Spinal cord (tissue), 9 donors: ENCODE measurements at regions not wholly inside any gene's neighbourhood (a gene's known extent, or its start where the extent isn't known, plus 50 kb on each side); places are given as distances from the start of the nearest gene placed in this dataset.

Experiments used
- DNase-seq, 6 donors: peaks; one replicate each; pipeline versions ENCODE4 v3.0.0 to v3.0.0-alpha.2; 2013 to 2015; ENCODE audit warnings: low spot score in 6 of 6, low read depth in 4 of 6
- H3K27ac ChIP-seq: one replicate; pipeline ENCODE4 v1.5.1; 2013; ENCODE audit warnings: low read depth, low read length, control low read depth
- H3K27me3 ChIP-seq: one replicate; pipeline ENCODE4 v1.6.1; 2013; ENCODE audit warnings: low read length; ENCODE audit not compliant: control insufficient read depth, insufficient read depth
- H3K36me3 ChIP-seq: one replicate; pipeline ENCODE4 v1.6.1; 2013; ENCODE audit warnings: low read length; ENCODE audit not compliant: control insufficient read depth, insufficient read depth
- H3K4me1 ChIP-seq: one replicate; pipeline ENCODE4 v1.6.1; 2013; ENCODE audit warnings: low read length; ENCODE audit not compliant: control insufficient read depth, insufficient read depth
- H3K4me3 ChIP-seq: one replicate; pipeline ENCODE4 v1.5.1; 2013; ENCODE audit warnings: low read depth, low read length, control low read depth
- H3K9me3 ChIP-seq: one replicate; pipeline ENCODE4 v1.6.1; 2013; ENCODE audit warnings: low read length; ENCODE audit not compliant: control insufficient read depth, insufficient read depth
- WGBS: methylation state at CpG from one replicate; pipeline ENCODE4 v1.1.5; 2013; ENCODE audit warnings: missing lambda C conversion rate; ENCODE audit not compliant: insufficient coverage; 5-methylcytosine and 5-hydroxymethylcytosine counted together
- donor health status: healthy.

DNA sequence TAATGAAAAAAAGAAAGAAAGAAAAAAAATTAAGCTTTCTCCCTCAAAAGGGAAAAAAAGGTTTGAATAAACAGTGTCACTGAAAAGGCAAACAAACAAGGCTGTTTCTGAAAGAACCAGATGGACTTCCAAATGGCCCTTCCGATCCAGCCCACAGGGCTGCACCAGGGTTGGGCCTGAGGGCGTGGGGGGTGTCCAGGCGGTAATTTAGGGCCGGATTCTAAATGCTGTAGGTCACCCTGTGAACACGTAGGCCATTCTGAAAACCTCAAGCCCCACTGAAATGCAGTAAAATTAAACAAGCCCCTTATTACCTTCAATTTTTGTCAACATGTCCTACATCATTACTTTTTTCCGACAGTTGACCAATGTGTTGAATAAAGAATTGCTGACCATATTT, 132.1 kb downstream of the HSD17B3 start:
- 13% methylated on average over 2 of the region's 6 CpGs for WGBS
- Histone ChIP-seq H3K4me3 (no peak overlapping the region), H3K27ac (peak overlapping the region; percentile 80), H3K27me3 (peaks cover 9% of the 10 kb centered on the region), H3K36me3 (no peaks in the 10 kb centered on the region), H3K4me1 (peaks cover 15% of the 10 kb centered on the region), H3K9me3 (no peaks in the 10 kb centered on the region)
- DNase-seq, result peak in 2 of 6 donors; percentile 31 to 56

DNA sequence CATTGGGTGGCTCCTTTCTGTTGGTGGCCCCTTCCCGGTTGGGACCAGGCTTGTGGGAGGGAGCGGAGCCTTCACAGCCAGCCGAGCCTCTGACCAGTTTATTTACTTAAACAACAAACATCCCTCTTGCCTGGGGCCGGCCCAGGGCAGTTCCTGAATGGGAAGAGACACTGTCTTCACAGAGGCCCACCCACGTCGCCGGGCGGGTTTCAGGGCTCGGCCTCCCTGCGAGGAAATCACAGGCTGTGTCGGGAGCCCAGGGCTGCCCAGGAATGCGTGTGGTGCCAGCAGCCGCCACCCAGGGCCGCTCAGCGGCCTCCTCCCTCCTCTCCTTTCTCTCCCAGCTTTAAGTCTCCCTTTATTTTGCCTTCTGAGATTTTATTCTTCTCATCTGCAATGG, 132.5 kb downstream of the HSD17B3 start:
- H3K27ac ChIP-seq, result peak overlapping the region; percentile 80
- H3K9me3 ChIP-seq, result no peaks in the 10 kb centered on the region
- H3K36me3 ChIP-seq, result no peaks in the 10 kb centered on the region
- H3K4me1 ChIP-seq, result peaks cover 15% of the 10 kb centered on the region
- 19% methylated on average over 11 of the region's 15 CpGs for WGBS
- H3K27me3 ChIP-seq, result peaks cover 9% of the 10 kb centered on the region
- H3K4me3 ChIP-seq, result no peak overlapping the region
- DNase-seq, result peak in 3 of 6 donors; percentile 38 to 80 (median 75)

DNA sequence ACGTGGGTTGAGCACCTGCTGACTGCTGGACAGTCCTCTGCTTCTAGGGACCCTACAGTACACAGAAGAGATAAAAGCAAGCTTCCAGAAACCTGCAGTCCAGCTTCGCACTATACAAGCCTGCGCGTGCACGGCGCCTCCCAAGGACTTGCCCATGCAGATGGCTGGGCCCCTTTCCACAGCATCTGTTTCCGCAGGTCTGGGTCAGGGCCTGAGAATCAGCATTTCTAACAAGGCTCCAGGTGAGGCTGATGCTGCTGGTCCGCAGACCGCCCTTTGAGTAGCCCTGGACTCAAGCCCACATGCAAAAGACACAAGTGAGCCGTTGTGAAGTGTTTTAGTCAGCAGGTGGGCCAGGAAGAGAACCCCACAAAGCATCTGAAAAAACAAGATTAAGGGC, 133.1 kb downstream of the HSD17B3 start:
- Histone ChIP-seq H3K9me3 (no peaks in the 10 kb centered on the region), H3K27me3 (peaks cover 9% of the 10 kb centered on the region), H3K27ac (peak overlapping the region; percentile 80), H3K4me1 (peaks cover 15% of the 10 kb centered on the region), H3K36me3 (no peaks in the 10 kb centered on the region), H3K4me3 (no peak overlapping the region)
- DNase-seq, result peak in 1 of 6 donors; percentile 44
- 77% methylated on average over 10 of the region's 10 CpGs for WGBS

DNA sequence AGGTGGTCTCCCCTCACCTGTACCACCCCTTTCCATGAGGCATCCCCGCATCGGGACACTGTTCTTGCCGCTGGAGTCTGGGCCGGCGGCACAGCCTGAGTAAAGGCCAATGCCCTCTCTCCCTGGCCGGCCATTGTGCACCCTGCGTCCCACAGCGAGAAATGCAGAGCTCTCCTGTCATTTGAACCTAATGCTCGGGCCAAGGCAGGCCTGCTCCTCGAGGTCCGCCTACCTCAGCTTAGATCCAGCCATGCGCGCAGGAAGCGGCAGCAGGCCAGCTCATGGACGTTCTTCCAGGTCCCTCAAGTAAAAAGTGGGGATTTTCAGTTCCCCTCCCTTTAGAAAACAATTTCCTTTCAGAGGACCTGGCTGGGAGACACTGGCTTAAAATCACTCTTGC, 135.0 kb downstream of the HSD17B3 start:
- Histone ChIP-seq H3K4me1 (peaks cover 15% of the 10 kb centered on the region), H3K9me3 (no peaks in the 10 kb centered on the region), H3K27ac (no peak overlapping the region), H3K27me3 (peaks cover 9% of the 10 kb centered on the region), H3K36me3 (no peaks in the 10 kb centered on the region), H3K4me3 (no peak overlapping the region)
- WGBS, result 89% methylated on average over 12 of the region's 15 CpGs
- DNase-seq, result no peak

DNA sequence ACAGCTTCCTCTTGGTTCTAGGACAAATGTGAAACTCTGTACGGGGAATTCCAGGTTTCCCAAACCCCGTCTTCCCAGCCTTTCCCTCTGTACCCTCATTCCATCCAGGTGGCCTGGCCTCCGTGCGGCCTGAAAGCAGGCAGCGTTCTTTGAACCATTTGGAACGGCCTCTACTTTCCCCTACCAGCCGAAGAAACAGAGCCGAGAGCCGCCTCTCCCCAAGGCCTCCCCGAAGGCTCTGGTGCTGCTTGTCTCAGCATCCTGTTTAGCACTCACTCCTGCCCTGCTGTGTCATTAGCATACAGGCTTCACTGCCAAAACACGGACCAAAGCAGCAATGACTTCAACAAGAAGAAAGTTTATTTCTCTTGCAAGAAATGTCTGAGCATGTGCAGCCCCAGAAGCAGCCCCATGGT, 137.7 kb downstream of the HSD17B3 start:
- H3K9me3 ChIP-seq, result no peaks in the 10 kb centered on the region
- no peak overlapping the region for H3K27ac ChIP-seq
- H3K27me3 ChIP-seq, result peaks cover 5% of the 10 kb centered on the region
- no peak for DNase-seq
- H3K4me1 ChIP-seq, result peaks cover 15% of the 10 kb centered on the region
- no peaks in the 10 kb centered on the region for H3K36me3 ChIP-seq
- no peak overlapping the region for H3K4me3 ChIP-seq
- 92% methylated on average over 11 of the region's 11 CpGs for WGBS

DNA sequence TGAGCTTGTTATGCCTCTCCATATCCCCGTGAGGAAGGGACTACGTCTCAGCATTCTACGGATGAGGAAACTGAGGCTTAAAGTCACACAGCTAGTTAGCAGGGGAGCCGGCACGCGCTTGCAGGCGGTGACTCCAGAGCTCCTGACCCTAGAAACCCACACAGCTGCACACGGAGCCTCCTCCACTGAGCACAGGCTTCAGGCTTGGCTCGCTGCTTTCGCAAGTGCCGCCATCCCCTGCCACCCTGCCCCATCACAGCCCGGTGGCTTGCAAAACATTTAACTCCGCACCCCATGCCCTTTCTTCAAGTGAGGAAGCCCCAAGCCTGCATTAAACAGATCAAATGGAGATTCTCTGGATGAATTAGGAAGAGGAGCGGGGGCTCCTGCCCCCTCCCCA, 138.3 kb downstream of the HSD17B3 start:
- 95% methylated on average over 11 of the region's 14 CpGs for WGBS
- Histone ChIP-seq H3K27me3 (no peaks in the 10 kb centered on the region), H3K9me3 (no peaks in the 10 kb centered on the region), H3K27ac (no peak overlapping the region), H3K4me1 (peaks cover 9% of the 10 kb centered on the region), H3K4me3 (no peak overlapping the region), H3K36me3 (no peaks in the 10 kb centered on the region)
- no peak for DNase-seq

DNA sequence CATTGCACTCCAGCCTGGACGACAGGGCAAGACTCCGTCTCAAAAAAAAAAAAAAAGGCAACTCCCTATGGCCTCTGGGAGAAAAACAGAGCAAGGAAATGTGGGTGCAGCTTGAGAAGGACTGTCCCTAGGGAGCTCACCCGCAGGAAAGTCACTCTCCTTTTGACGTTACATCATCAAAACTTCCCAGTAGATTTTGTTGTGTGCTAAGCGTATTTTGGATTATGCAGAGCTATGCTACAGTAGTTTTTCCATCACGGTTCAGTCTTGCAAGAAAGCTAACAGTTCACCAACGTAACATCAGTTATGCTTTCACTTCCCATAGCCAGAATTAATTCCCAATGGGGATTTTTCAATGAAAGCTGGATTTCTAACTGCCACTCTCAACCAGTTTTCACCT, 138.8 kb downstream of the HSD17B3 start:
- WGBS, result 90% methylated on average over 4 of the region's 7 CpGs
- Histone ChIP-seq H3K36me3 (no peaks in the 10 kb centered on the region), H3K27me3 (no peaks in the 10 kb centered on the region), H3K4me1 (peaks cover 7% of the 10 kb centered on the region), H3K4me3 (no peak overlapping the region), H3K9me3 (no peaks in the 10 kb centered on the region), H3K27ac (no peak overlapping the region)
- no peak for DNase-seq

DNA sequence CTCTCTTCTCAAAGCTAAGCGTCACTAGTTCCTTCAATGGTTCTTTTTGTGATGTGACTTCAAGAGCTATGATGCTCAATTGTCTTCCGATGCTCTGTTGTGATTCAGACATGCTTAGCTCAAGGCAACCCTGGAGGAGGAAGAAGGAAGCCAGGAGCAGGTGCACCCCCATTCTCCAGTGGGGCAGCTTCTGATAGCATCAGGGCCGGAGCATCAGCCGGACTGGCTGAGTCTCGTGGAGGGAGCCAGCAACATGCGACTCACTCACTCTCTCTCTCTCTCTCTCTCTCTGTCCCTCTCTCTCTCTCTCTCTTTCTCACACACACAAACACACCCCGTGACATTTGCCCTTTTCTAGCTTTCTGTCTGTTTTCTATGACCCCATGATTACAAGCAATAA, 140.2 kb downstream of the HSD17B3 start:
- no peak overlapping the region for H3K27ac ChIP-seq
- H3K9me3 ChIP-seq, result no peaks in the 10 kb centered on the region
- H3K4me3 ChIP-seq, result no peak overlapping the region
- no peaks in the 10 kb centered on the region for H3K27me3 ChIP-seq
- peaks cover 15% of the 10 kb centered on the region for H3K4me1 ChIP-seq
- no peak for DNase-seq
- no peaks in the 10 kb centered on the region for H3K36me3 ChIP-seq
- 82% methylated on average over 7 of the region's 7 CpGs for WGBS

DNA sequence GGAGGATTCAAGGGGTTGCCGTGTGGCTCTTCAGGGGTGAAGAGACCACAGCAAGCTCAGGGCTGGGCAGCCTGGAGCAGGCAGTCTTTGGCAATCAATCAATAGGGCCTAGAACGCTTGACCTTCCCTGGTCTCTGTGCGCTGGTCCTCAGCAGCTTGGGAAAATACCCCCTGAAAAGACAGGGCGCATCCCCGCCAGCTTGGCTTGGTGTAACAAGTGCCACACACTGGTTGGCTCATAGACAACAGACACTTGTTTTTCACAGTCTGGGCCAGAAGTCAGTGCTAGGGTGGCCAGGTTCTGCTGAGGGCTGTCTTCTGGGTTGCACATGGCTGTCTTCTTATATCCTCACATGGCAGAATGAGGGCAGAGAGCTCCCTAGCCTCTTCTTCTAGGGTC, 141.1 kb downstream of the HSD17B3 start:
- WGBS, result 61% methylated on average over 5 of the region's 5 CpGs
- H3K4me3 ChIP-seq, result no peak overlapping the region
- no peaks in the 10 kb centered on the region for H3K27me3 ChIP-seq
- no peak for DNase-seq
- H3K27ac ChIP-seq, result no peak overlapping the region
- H3K9me3 ChIP-seq, result no peaks in the 10 kb centered on the region
- peaks cover 23% of the 10 kb centered on the region for H3K4me1 ChIP-seq
- no peaks in the 10 kb centered on the region for H3K36me3 ChIP-seq

DNA sequence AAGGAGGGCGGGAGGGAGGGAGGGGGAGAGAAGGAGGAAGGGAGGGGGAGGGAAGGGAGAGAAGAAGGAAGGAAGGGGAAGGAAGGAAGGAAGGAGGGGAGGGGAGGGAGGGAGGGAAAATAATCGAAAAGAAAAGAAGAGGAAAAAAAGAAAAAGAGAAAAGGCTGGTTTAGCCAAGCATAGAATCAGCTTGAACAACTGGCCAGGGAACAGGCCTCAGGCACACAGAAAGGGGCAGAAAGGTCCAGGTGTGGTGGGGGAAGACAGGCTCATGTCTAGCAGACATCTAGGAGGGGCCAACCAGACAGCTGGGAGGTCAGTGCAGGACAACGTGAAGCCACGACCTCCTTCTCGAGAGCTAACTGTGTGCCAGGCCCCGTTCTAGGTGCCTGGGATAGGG, 141.8 kb downstream of the HSD17B3 start:
- Histone ChIP-seq H3K36me3 (no peaks in the 10 kb centered on the region), H3K27me3 (no peaks in the 10 kb centered on the region), H3K9me3 (no peaks in the 10 kb centered on the region), H3K4me3 (no peak overlapping the region), H3K27ac (no peak overlapping the region), H3K4me1 (peaks cover 23% of the 10 kb centered on the region)
- no peak for DNase-seq
- WGBS, result 89% methylated on average over 4 of the region's 6 CpGs
